ENCODE measurements at regions not wholly inside any gene's neighbourhood (a gene's known extent, or its start where the extent isn't known, plus 50 kb on each side); places are given as distances from the start of the nearest gene placed in this dataset.
A peak's percentile ranks its signal among the peaks of the same experiment; 100 is the strongest.

GRCh38 chr4:103478210-103478609 is 241.6 kb downstream of the TACR3 start:
- Histone ChIP-seq H3K27me3 (ENCODE audit: control insufficient read depth, insufficient read depth, low read length) (no peaks in the 10 kb centered on the region), H3K36me3 (ENCODE audit: control insufficient read depth, insufficient read depth, low read length) (no peaks in the 10 kb centered on the region), H3K27ac (ENCODE audit: low read length) (no peak overlapping the region), H3K4me3 (ENCODE audit: low read length) (no peak overlapping the region), H3K9me3 (ENCODE audit: control insufficient read depth, insufficient read depth, low read length) (no peaks in the 10 kb centered on the region), H3K4me1 (ENCODE audit: control insufficient read depth, insufficient read depth, low read length) (no peaks in the 10 kb centered on the region)
- no CpG with 5 or more reads among the region's 1 CpG for WGBS (ENCODE audit: insufficient coverage, insufficient read length)
- DNase-seq (ENCODE audit: low read depth, low spot score): no peak

GRCh38 chr4:103457566-103457965 is 259.4 kb upstream of the CENPE start:
- no peaks in the 10 kb centered on the region for H3K36me3 ChIP-seq (ENCODE audit: control insufficient read depth, insufficient read depth, low read length)
- no peaks in the 10 kb centered on the region for H3K4me1 ChIP-seq (ENCODE audit: control insufficient read depth, insufficient read depth, low read length)
- H3K4me3 ChIP-seq (ENCODE audit: low read length): no peak overlapping the region
- H3K27ac ChIP-seq (ENCODE audit: low read length): no peak overlapping the region
- DNase-seq (ENCODE audit: low read depth, low spot score): no peak
- no CpG with 5 or more reads among the region's 2 CpGs for WGBS (ENCODE audit: insufficient coverage, insufficient read length)
- H3K9me3 ChIP-seq (ENCODE audit: control insufficient read depth, insufficient read depth, low read length): no peaks in the 10 kb centered on the region
- H3K27me3 ChIP-seq (ENCODE audit: control insufficient read depth, insufficient read depth, low read length): no peaks in the 10 kb centered on the region

DNA sequence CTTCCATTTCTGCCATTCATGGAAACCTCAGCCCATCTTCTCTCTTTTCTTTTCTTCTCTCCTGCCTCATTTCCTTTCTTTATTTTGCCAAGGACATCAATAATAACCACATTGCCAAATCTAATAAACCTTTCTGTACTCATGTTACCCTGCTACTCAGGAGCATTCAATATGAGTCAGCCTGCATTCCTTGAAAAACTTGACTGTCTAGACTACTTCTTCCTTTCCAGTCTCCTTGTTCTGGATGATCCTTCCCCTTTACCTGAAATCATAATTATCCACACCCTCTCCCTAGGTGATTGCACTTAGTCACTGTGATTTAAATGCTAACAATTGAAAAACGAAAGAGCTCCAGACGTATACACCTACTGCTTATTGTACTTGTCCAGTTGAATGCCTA is 253.2 kb upstream of the CENPE start:
- Histone ChIP-seq H3K9me3 (ENCODE audit: control insufficient read depth, insufficient read depth, low read length) (no peaks in the 10 kb centered on the region), H3K4me1 (ENCODE audit: control insufficient read depth, insufficient read depth, low read length) (no peaks in the 10 kb centered on the region), H3K27me3 (ENCODE audit: control insufficient read depth, insufficient read depth, low read length) (no peaks in the 10 kb centered on the region; the same call in 1 of the 2 replicates), H3K4me3 (ENCODE audit: low read length) (no peak overlapping the region), H3K27ac (ENCODE audit: low read length) (no peak overlapping the region), H3K36me3 (ENCODE audit: control insufficient read depth, insufficient read depth, low read length) (no peaks in the 10 kb centered on the region)
- WGBS (ENCODE audit: insufficient coverage, insufficient read length): no CpG with 5 or more reads among the region's 2 CpGs
- DNase-seq (ENCODE audit: low read depth, low spot score): no peak

GRCh38 chr4:103450693-103451092 is 252.6 kb upstream of the CENPE start:
- no peak overlapping the region for H3K27ac ChIP-seq (ENCODE audit: low read length)
- no peaks in the 10 kb centered on the region for H3K9me3 ChIP-seq (ENCODE audit: control insufficient read depth, insufficient read depth, low read length)
- H3K27me3 ChIP-seq (ENCODE audit: control insufficient read depth, insufficient read depth, low read length): no peaks in the 10 kb centered on the region; the same call in 1 of the 2 replicates
- H3K4me1 ChIP-seq (ENCODE audit: control insufficient read depth, insufficient read depth, low read length): no peaks in the 10 kb centered on the region
- H3K36me3 ChIP-seq (ENCODE audit: control insufficient read depth, insufficient read depth, low read length): no peaks in the 10 kb centered on the region
- no peak overlapping the region for H3K4me3 ChIP-seq (ENCODE audit: low read length)
- no peak for DNase-seq (ENCODE audit: low read depth, low spot score)
- WGBS (ENCODE audit: insufficient coverage, insufficient read length): 100% methylated on average over 1 of the region's 2 CpGs

- DNase-seq (ENCODE audit: low read depth, low spot score): no peak
- Histone ChIP-seq H3K36me3 (ENCODE audit: control insufficient read depth, insufficient read depth, low read length) (no peaks in the 10 kb centered on the region), H3K27me3 (ENCODE audit: control insufficient read depth, insufficient read depth, low read length) (no peaks in the 10 kb centered on the region; the same call in 1 of the 2 replicates), H3K4me1 (ENCODE audit: control insufficient read depth, insufficient read depth, low read length) (no peaks in the 10 kb centered on the region), H3K4me3 (ENCODE audit: low read length) (no peak overlapping the region), H3K27ac (ENCODE audit: low read length) (no peak overlapping the region), H3K9me3 (ENCODE audit: control insufficient read depth, insufficient read depth, low read length) (no peaks in the 10 kb centered on the region)
- 100% methylated on average over 1 of the region's 2 CpGs for WGBS (ENCODE audit: insufficient coverage, insufficient read length)
Observed at GRCh38 chr4:103449296-103450023, 251.3 kb upstream of the CENPE start.

DNA sequence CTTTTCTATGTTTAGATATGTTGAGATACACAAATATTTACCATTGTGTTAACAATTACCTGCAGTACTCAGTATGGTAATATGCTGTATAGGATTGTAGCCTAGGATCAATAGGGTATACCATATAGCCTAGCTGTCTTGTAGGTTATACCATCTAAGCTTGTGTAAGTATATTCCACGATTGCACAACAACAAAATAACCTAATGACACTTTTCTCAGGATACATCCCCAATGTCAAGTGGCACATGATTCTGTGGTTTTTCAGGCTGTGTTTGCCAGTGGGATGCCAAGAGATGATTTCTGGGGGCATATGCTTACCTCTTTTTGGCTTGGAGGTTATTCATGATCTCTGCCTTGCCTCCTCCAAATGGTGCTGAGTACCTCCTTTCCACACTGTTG is 247.2 kb upstream of the CENPE start:
- Histone ChIP-seq H3K36me3 (ENCODE audit: control insufficient read depth, insufficient read depth, low read length) (no peaks in the 10 kb centered on the region), H3K27me3 (ENCODE audit: control insufficient read depth, insufficient read depth, low read length) (no peaks in the 10 kb centered on the region; the same call in 1 of the 2 replicates), H3K4me3 (ENCODE audit: low read length) (no peak overlapping the region), H3K27ac (ENCODE audit: low read length) (no peak overlapping the region), H3K9me3 (ENCODE audit: control insufficient read depth, insufficient read depth, low read length) (no peaks in the 10 kb centered on the region), H3K4me1 (ENCODE audit: control insufficient read depth, insufficient read depth, low read length) (no peaks in the 10 kb centered on the region)
- no peak for DNase-seq (ENCODE audit: low read depth, low spot score)
- WGBS (ENCODE audit: insufficient coverage, insufficient read length): no CpG with 5 or more reads among the region's 1 CpG

GRCh38 chr4:103443324-103443723 is 245.2 kb upstream of the CENPE start:
- H3K27me3 ChIP-seq (ENCODE audit: control insufficient read depth, insufficient read depth, low read length): no peaks in the 10 kb centered on the region; the same call in 1 of the 2 replicates
- no peaks in the 10 kb centered on the region for H3K9me3 ChIP-seq (ENCODE audit: control insufficient read depth, insufficient read depth, low read length)
- no peaks in the 10 kb centered on the region for H3K4me1 ChIP-seq (ENCODE audit: control insufficient read depth, insufficient read depth, low read length)
- no peaks in the 10 kb centered on the region for H3K36me3 ChIP-seq (ENCODE audit: control insufficient read depth, insufficient read depth, low read length)
- H3K27ac ChIP-seq (ENCODE audit: low read length): no peak overlapping the region
- WGBS (ENCODE audit: insufficient coverage, insufficient read length): no CpG with 5 or more reads among the region's 3 CpGs
- no peak for DNase-seq (ENCODE audit: low read depth, low spot score)
- H3K4me3 ChIP-seq (ENCODE audit: low read length): no peak overlapping the region

DNA sequence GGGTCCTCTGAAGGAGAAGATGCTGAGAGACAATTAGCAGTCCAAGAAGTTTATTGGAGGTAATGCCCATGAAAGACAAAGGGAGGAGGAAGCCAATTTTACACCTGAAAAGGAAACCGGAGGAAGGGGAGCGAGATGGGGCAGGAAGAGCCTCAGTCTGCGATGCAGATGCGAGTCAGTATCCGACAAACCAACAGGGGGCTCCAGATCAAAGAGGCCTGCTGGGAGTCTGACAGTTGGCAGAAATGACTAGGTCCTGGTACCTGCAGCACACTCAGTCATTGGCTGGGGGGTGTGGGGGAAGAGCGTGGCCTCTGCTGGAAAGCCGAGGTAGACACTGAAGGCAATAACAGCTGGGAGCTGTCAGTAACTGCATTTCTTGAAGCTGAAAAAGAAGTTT is 231.1 kb upstream of the CENPE start:
- H3K36me3 ChIP-seq (ENCODE audit: control insufficient read depth, insufficient read depth, low read length): no peaks in the 10 kb centered on the region
- DNase-seq (ENCODE audit: low read depth, low spot score): peak; percentile 78
- H3K27me3 ChIP-seq (ENCODE audit: control insufficient read depth, insufficient read depth, low read length): no peaks in the 10 kb centered on the region
- no peaks in the 10 kb centered on the region for H3K9me3 ChIP-seq (ENCODE audit: control insufficient read depth, insufficient read depth, low read length)
- H3K27ac ChIP-seq (ENCODE audit: low read length): no peak overlapping the region
- H3K4me3 ChIP-seq (ENCODE audit: low read length): no peak overlapping the region
- no CpG with 5 or more reads among the region's 7 CpGs for WGBS (ENCODE audit: insufficient coverage, insufficient read length)
- peaks cover 1% of the 10 kb centered on the region; the same call in 1 of the 2 replicates for H3K4me1 ChIP-seq (ENCODE audit: control insufficient read depth, insufficient read depth, low read length)

- H3K36me3 ChIP-seq (ENCODE audit: control insufficient read depth, insufficient read depth, low read length): no peaks in the 10 kb centered on the region
- no CpG with 5 or more reads among the region's 1 CpG for WGBS (ENCODE audit: insufficient coverage, insufficient read length)
- no peaks in the 10 kb centered on the region for H3K9me3 ChIP-seq (ENCODE audit: control insufficient read depth, insufficient read depth, low read length)
- no peak overlapping the region for H3K27ac ChIP-seq (ENCODE audit: low read length)
- H3K27me3 ChIP-seq (ENCODE audit: control insufficient read depth, insufficient read depth, low read length): no peaks in the 10 kb centered on the region
- DNase-seq (ENCODE audit: low read depth, low spot score): no peak
- H3K4me3 ChIP-seq (ENCODE audit: low read length): no peak overlapping the region
- peaks cover 4% of the 10 kb centered on the region; the same call in 1 of the 2 replicates for H3K4me1 ChIP-seq (ENCODE audit: control insufficient read depth, insufficient read depth, low read length)
Observed at GRCh38 chr4:103425406-103425805, 227.3 kb upstream of the CENPE start.

DNA sequence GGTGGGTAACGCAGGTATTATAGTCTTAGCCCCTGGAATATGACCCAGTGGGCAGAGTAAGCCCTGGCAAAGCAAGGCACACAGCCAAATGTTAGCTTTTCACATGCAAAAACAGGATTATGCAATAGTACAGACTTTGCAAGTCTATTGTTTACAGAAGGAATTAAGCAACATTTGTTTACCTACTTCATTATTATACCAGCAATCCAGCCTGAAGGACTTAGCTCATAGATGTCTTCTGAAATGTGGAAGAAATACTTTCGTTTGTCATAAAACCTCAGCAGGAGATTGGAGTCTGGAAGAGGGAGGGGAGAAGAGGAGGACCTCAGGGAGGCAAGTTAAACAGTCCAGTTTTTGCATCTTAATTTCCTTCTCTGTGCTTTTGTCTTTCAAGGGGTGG is 226.7 kb upstream of the CENPE start:
- Histone ChIP-seq H3K27ac (ENCODE audit: low read length) (no peak overlapping the region), H3K4me1 (ENCODE audit: control insufficient read depth, insufficient read depth, low read length) (peaks cover 4% of the 10 kb centered on the region; the same call in 1 of the 2 replicates), H3K9me3 (ENCODE audit: control insufficient read depth, insufficient read depth, low read length) (no peaks in the 10 kb centered on the region), H3K4me3 (ENCODE audit: low read length) (no peak overlapping the region), H3K36me3 (ENCODE audit: control insufficient read depth, insufficient read depth, low read length) (no peaks in the 10 kb centered on the region), H3K27me3 (ENCODE audit: control insufficient read depth, insufficient read depth, low read length) (no peaks in the 10 kb centered on the region)
- no peak for DNase-seq (ENCODE audit: low read depth, low spot score)
- WGBS (ENCODE audit: insufficient coverage, insufficient read length): no CpG with 5 or more reads among the region's 2 CpGs

DNA sequence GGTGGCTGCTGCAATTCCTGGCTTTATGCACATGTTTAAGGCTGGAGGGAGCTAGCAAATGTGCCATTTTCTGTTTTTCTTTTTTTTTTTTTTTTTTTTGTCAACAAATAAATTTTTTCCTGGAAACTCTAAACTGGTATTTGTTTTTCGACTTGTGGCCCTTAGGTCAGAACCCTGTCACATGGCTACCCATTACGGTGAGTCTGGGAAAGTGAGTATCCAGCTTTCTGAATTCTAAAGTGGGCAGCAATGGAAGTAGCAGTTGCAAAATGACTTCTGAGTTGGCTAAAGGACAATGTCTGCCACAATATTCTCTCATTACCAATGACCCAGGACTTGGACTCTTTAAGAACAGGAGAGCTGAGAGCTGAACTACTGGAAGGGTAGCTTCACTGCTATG is 225.1 kb upstream of the CENPE start:
- H3K27ac ChIP-seq (ENCODE audit: low read length): no peak overlapping the region

More for the DNA sequence above, 225.1 kb upstream of the CENPE start:
- no peak for DNase-seq (ENCODE audit: low read depth, low spot score)
- Histone ChIP-seq H3K4me1 (ENCODE audit: control insufficient read depth, insufficient read depth, low read length) (peaks cover 2% of the 10 kb centered on the region; the same call in 1 of the 2 replicates), H3K36me3 (ENCODE audit: control insufficient read depth, insufficient read depth, low read length) (no peaks in the 10 kb centered on the region), H3K4me3 (ENCODE audit: low read length) (no peak overlapping the region), H3K9me3 (ENCODE audit: control insufficient read depth, insufficient read depth, low read length) (no peaks in the 10 kb centered on the region), H3K27me3 (ENCODE audit: control insufficient read depth, insufficient read depth, low read length) (no peaks in the 10 kb centered on the region)
- WGBS (ENCODE audit: insufficient coverage, insufficient read length): no CpG with 5 or more reads among the region's 2 CpGs

All from iPS DF 6.9 (cell line).